ENCODE measurements at regions not wholly inside any gene's neighbourhood (a gene's known extent, or its start where the extent isn't known, plus 50 kb on each side); places are given as distances from the start of the nearest gene placed in this dataset.

GRCh38 chr6:47126647-47127391 lies 84.7 kb upstream of the ADGRF1 start:
- Histone ChIP-seq H2AFZ (ENCODE audit: low read depth, low read length, severe bottlenecking) (no peak overlapping the region), H3K36me3 (ENCODE audit: low read length) (no peaks in the 10 kb centered on the region), H3K27ac (ENCODE audit: low read depth, low read length) (no peak overlapping the region), H4K20me1 (ENCODE audit: low read depth, low read length) (no peaks in the 10 kb centered on the region), H3K4me2 (ENCODE audit: low read depth, low read length, poor library complexity, severe bottlenecking) (no peak overlapping the region), H3K27me3 (ENCODE audit: low read length) (no peaks in the 10 kb centered on the region), H3K9ac (ENCODE audit: low read length) (no peak overlapping the region), H3K4me3 (ENCODE audit: insufficient read depth, low read length, poor library complexity, severe bottlenecking) (no peak overlapping the region), H3F3A (ENCODE audit: insufficient read depth) (no peaks in the 10 kb centered on the region), H3K9me3 (ENCODE audit: insufficient read depth, low read length) (no peaks in the 10 kb centered on the region), H3K9me2 (replicated peaks; ENCODE audit: insufficient read depth, low read length) (no peaks in the 10 kb centered on the region), H3K79me2 (ENCODE audit: insufficient read depth, low read length) (no peaks in the 10 kb centered on the region)
- no peak for TF ChIP-seq EZH2phosphoT487 (conservative IDR thresholded peaks at IDR 0.05; ENCODE audit: low read length)
- TF ChIP-seq, protein P1, sequence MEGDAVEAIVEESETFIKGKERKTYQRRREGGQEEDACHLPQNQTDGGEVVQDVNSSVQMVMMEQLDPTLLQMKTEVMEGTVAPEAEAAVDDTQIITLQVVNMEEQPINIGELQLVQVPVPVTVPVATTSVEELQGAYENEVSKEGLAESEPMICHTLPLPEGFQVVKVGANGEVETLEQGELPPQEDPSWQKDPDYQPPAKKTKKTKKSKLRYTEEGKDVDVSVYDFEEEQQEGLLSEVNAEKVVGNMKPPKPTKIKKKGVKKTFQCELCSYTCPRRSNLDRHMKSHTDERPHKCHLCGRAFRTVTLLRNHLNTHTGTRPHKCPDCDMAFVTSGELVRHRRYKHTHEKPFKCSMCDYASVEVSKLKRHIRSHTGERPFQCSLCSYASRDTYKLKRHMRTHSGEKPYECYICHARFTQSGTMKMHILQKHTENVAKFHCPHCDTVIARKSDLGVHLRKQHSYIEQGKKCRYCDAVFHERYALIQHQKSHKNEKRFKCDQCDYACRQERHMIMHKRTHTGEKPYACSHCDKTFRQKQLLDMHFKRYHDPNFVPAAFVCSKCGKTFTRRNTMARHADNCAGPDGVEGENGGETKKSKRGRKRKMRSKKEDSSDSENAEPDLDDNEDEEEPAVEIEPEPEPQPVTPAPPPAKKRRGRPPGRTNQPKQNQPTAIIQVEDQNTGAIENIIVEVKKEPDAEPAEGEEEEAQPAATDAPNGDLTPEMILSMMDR (IDR thresholded peaks at IDR 0.05; ENCODE audit: insufficient read depth, low read length, poor library complexity, severe bottlenecking), result no peak

DNA sequence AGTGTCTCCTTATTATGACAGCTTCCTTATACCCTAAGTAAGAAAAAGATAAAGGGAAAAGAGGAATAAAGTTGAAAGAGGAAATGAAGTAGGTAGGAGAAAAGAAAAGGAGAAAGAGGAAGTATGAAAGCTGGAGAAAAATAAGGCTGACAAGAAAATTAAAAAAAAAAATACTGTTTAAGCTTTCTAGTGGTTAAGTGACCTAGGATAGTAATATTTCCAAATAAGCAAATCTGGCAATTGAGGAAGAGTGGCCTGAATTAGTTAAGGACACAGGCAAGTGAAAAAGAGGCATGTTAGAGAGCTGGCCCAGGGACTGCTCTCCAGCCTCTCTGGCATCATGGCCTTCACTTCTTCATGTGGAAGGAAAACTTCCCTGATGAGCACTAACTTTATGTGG lies 76.5 kb upstream of the ADGRF1 start:
- no peaks in the 10 kb centered on the region for H3K9me2 ChIP-seq (replicated peaks; ENCODE audit: insufficient read depth, low read length)
- H4K20me1 ChIP-seq (ENCODE audit: low read depth, low read length), result no peaks in the 10 kb centered on the region
- no peaks in the 10 kb centered on the region for H3K9me3 ChIP-seq (ENCODE audit: insufficient read depth, low read length)
- no peaks in the 10 kb centered on the region for H3F3A ChIP-seq (ENCODE audit: insufficient read depth)
- no peaks in the 10 kb centered on the region for H3K27me3 ChIP-seq (ENCODE audit: low read length)
- H2AFZ ChIP-seq (ENCODE audit: low read depth, low read length, severe bottlenecking), result no peak overlapping the region
- H3K36me3 ChIP-seq (ENCODE audit: low read length), result no peaks in the 10 kb centered on the region
- no peak overlapping the region for H3K4me3 ChIP-seq (ENCODE audit: insufficient read depth, low read length, poor library complexity, severe bottlenecking)
- no peak overlapping the region for H3K4me2 ChIP-seq (ENCODE audit: low read depth, low read length, poor library complexity, severe bottlenecking)
- no peaks in the 10 kb centered on the region for H3K79me2 ChIP-seq (ENCODE audit: insufficient read depth, low read length)
- no peak overlapping the region for H3K9ac ChIP-seq (ENCODE audit: low read length)
- H3K27ac ChIP-seq (ENCODE audit: low read depth, low read length), result no peak overlapping the region
- TF ChIP-seq, protein P1 (IDR thresholded peaks at IDR 0.05; ENCODE audit: insufficient read depth, low read length, poor library complexity, severe bottlenecking), result no peak
- TF ChIP-seq EZH2phosphoT487 (conservative IDR thresholded peaks at IDR 0.05; ENCODE audit: low read length), result no peak

DNA sequence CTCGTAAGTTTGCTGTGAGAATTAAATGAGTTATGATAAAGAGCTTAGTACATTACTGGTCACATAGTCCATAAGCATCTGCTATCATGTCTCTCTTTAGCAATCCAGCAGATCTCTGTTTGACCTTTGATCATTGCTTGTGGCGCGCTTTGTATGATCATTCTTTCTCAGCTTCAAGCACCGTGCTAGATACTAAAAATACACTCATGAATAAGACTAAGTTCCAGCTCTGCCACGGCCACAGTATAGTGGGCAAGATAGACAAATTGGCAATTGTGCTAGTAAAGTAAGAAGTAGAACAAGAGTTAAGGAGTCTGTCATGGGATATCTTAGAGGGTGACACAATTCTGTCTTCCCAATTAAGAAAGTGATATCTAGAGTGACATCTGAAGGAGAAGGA lies 75.2 kb upstream of the ADGRF1 start:
- Histone ChIP-seq H3K27ac (ENCODE audit: low read depth, low read length) (no peak overlapping the region), H3F3A (ENCODE audit: insufficient read depth) (no peaks in the 10 kb centered on the region), H3K9me2 (replicated peaks; ENCODE audit: insufficient read depth, low read length) (no peaks in the 10 kb centered on the region), H2AFZ (ENCODE audit: low read depth, low read length, severe bottlenecking) (no peak overlapping the region), H3K79me2 (ENCODE audit: insufficient read depth, low read length) (no peaks in the 10 kb centered on the region), H3K4me3 (ENCODE audit: insufficient read depth, low read length, poor library complexity, severe bottlenecking) (no peak overlapping the region), H3K9ac (ENCODE audit: low read length) (no peak overlapping the region), H4K20me1 (ENCODE audit: low read depth, low read length) (no peaks in the 10 kb centered on the region), H3K9me3 (ENCODE audit: insufficient read depth, low read length) (no peaks in the 10 kb centered on the region), H3K36me3 (ENCODE audit: low read length) (no peaks in the 10 kb centered on the region), H3K4me2 (ENCODE audit: low read depth, low read length, poor library complexity, severe bottlenecking) (no peak overlapping the region), H3K27me3 (ENCODE audit: low read length) (no peaks in the 10 kb centered on the region)
- TF ChIP-seq, protein P1 (IDR thresholded peaks at IDR 0.05; ENCODE audit: insufficient read depth, low read length, poor library complexity, severe bottlenecking), result no peak
- no peak for TF ChIP-seq EZH2phosphoT487 (conservative IDR thresholded peaks at IDR 0.05; ENCODE audit: low read length)
